Mesenteric fat pad (tissue), 1 donor: ENCODE measurements at regions not wholly inside any gene's neighbourhood (a gene's known extent, or its start where the extent isn't known, plus 50 kb on each side); places are given as distances from the start of the nearest gene placed in this dataset.
"Not testable (repeated sequence)": the region's sequence is repeated elsewhere in the genome, so short reads cannot be mapped to it uniquely, and the experiment has no call there.

Source experiments
- DNase-seq: peaks from one replicate; pipeline ENCODE4 v3.0.0-alpha.2; 2020; ENCODE audit warnings: low spot score
- donor health status: DM: yes; HTN: yes; CAD: no.

DNA sequence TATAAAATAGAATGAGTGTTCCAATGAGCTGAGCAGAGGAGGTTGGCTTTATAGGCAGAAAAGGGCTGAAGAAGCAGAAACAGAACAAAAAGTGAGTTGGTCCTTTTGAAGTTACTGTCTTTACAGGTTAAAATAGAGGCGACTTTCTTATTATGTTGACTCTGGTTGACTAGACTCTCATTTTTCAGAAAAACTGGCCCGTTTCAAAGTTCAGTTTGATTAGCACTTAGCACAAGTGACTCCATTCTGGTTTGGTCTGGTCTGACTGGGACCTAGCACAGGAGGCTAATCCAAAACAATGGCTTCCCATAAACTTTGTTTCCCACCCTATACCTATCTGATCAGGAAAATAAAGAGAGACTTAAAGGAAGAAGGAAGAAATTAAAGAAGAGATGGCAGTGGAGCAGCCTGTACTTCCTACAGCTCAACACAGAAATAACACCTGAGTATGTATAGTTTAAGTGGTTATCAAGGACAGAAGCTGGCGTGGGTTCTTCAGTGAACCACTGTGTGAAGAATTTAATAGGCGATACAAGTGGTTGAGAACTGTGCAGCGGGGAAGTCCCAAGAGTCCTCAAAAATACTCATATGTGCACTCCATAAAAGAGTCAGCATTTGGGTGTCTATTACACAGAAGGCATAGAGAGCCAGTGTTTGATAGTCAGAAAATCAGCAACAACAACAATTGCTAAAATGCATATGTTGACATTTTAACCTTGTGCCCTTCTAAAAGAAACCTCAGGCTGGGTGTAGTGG is 554.8 kb upstream of the HTR2C start:
- DNase-seq: no peak

DNA sequence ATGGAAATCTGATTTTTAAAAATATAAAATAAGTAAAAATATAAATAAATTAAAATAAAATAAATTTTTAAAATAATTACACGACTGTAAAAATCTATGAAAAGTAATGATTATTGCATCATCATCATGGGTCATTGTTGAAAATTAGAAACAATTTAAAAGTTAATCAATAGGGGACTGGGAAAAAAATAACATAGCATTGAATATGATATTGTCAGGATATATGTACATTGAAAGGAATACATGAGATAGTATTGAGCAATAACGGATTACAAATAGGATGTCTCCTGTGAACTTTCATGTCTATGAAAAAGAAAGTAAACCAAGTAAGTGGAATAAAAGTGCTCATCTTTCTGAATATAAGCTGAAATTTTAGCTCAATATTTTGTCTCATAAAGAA is 566.8 kb upstream of the HTR2C start:
- no peak for DNase-seq

DNA sequence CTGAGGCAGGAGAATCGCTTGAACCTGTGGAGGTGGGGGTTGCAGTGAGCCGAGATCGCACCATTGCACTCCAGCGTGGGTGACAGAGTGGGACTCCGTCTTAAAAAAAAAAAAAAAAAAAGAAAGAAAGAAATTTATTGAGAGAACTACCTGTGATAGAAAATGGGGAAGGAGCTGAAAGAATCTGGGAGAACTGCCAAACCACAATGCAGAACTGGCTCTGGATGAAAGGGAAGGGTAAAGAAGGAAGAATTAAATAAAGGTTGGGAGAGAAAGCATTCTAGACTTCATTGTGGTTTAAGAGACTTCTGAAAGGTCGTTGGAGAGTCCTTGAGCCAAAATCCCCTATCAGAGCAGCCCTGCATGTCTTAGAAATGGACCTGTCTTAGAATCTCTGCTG is 567.9 kb upstream of the HTR2C start:
- no peak for DNase-seq

GRCh38 chrX:114006664-114007063 is 577.2 kb upstream of the HTR2C start:
- no peak for DNase-seq

- DNase-seq: no peak
Measured at GRCh38 chrX:113996781-113997180, 587.1 kb upstream of the HTR2C start.

DNA sequence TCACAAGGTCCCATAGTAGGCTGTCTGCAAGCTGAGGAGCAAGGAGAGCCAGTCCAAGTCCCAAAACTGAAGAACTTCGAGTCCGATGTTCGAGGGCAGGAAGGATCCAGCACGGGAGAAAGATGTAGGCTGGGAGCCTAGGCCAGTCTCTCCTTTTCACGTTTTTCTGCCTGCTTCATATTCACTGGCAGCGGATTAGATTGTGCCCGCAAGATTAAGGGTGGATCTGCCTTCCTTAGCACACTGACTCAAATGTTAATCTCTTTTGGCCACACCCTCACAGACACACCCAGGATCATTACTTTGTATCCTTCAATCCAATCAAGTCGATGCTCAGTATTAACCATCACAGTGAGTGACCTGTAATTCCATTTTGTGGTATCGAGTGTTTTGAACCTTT is 592.2 kb upstream of the HTR2C start:
- not testable (repeated sequence) for DNase-seq

- not testable (repeated sequence) for DNase-seq
Measured at GRCh38 chrX:113990669-113991068, 593.2 kb upstream of the HTR2C start.

GRCh38 chrX:113988315-113988935 is 595.5 kb upstream of the HTR2C start:
- not testable (repeated sequence) for DNase-seq

GRCh38 chrX:113986427-113986826 is 597.5 kb upstream of the HTR2C start:
- DNase-seq: no peak

GRCh38 chrX:113982766-113983165 is 601.1 kb upstream of the HTR2C start:
- DNase-seq: no peak

DNA sequence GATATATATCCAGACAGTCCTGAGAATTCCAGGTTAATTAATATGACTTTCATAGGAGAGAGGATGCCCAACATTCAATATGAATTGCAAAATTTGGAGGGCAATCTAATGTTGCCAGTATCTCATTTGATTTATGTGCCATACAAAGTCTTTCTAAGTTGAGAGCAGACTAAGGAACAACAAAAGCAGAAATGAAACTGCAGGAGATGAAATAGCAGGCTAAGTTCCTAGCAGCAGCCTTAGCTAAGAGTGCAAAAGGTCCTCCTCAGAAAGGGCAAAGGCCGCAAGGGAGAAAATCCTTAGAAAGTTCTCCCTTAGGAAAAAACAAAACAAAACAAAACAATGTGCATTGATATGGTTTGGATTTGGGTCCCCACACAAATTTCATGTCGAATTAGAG is 602.9 kb upstream of the HTR2C start:
- no peak for DNase-seq

DNA sequence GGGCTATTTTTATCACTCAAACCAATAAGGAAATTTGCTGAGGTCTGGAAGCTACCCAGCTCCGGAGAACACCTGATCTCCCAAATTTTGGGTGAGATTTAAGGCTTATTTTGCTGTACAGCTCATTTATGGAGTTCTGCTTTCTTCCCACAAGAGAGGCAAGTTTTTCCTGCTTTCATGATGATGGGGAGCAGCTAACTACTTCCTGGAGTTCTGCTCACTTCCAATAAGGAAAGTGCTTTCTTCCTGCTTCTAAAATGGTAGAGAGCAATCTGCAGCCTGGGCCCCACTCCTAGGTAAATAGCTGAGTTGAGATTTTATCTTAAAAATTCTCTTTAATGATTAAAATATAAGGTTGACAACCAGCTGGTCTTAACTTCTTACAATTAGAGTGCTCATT is 606.0 kb upstream of the HTR2C start:
- no peak for DNase-seq

- no peak for DNase-seq
Measured at GRCh38 chrX:113975441-113975840, 608.4 kb upstream of the HTR2C start.

DNA sequence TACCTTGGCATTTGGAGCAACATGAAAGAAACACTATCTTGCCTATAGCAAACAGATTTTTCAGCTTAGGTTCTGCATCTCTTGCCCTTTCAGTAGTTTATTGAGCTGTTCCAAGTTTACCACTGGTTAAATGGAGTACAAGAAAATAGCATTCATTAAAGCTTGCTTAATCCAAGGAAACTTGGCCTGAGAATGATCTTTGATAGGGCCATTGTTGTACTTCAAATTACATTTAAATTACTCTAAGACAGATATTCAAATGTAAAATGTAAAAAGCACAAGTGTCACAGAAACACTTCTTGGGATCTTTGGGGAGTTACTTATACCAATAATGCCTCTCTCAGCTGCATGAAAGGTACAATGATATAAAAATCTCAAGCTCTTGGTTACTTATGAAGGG is 609.0 kb upstream of the HTR2C start:
- no peak for DNase-seq

GRCh38 chrX:113973706-113974105 is 610.2 kb upstream of the HTR2C start:
- no peak for DNase-seq

GRCh38 chrX:113966791-113967190 is 617.1 kb upstream of the HTR2C start:
- no peak for DNase-seq

GRCh38 chrX:113962343-113962742 is 621.5 kb upstream of the HTR2C start:
- no peak for DNase-seq

- no peak for DNase-seq
Measured at GRCh38 chrX:113959912-113960626, 623.8 kb upstream of the HTR2C start.

- no peak for DNase-seq
Measured at GRCh38 chrX:113956936-113957335, 627.0 kb upstream of the HTR2C start.

- DNase-seq: no peak
Measured at GRCh38 chrX:113954297-113954696, 629.6 kb upstream of the HTR2C start.

GRCh38 chrX:113950081-113950678 is 633.7 kb upstream of the HTR2C start:
- DNase-seq: no peak

GRCh38 chrX:113947548-113947947 is 636.3 kb upstream of the HTR2C start:
- no peak for DNase-seq
